ENCODE measurements at regions not wholly inside any gene's neighbourhood (a gene's known extent, or its start where the extent isn't known, plus 50 kb on each side); places are given as distances from the start of the nearest gene placed in this dataset.
"Not testable (repeated sequence)": the region's sequence is repeated elsewhere in the genome, so short reads cannot be mapped to it uniquely, and the experiment has no call there.

DNA sequence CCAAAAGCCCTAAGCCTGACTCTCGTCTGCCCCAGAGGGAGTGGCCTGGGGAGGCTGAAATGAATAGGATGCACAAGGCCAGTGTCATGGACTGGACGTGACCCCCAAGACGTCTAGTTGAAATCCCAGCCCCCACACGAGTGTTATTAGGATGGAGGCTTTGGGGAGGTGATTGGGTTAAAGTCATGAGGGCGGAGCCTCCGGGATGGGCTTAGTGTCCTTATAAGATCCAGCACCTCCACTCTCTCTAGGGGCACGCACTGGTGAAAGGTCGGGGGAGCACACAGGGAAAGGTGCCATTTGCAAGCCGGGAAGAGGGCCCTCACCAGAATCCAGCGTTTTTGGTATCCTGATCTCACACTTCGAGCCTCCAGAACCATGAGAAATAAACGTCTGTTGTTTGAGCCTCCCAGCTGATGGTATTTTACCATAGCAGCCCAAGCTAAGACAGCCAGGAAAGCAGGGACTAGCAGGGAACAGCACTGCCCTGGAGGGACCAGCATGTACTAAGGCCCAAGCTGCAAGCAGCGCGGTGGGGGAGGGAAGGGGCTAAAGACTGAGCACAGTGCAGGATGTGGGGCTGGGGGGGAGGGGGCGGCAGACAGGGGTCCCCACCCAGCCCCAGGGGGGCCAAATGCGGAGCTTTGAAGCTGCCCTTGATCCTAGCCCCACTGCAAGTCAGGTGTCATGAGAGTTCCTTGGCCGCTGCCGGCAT is 78.3 kb upstream of the NCOR2 start:
- Mint-ChIP-seq H3K4me3 (ENCODE audit: unreplicated experiment) (no peak overlapping the region), H3K9me3 (ENCODE audit: unreplicated experiment) (peaks cover 20% of the 10 kb centered on the region), H3K36me3 (ENCODE audit: low read depth, unreplicated experiment) (peaks cover 4% of the 10 kb centered on the region), H3K4me1 (ENCODE audit: low read depth, unreplicated experiment) (no peaks in the 10 kb centered on the region), H3K27ac (ENCODE audit: unreplicated experiment) (no peak overlapping the region), H3K27me3 (ENCODE audit: low read depth, unreplicated experiment) (peaks cover 5% of the 10 kb centered on the region)
- H3K9me3 ChIP-seq (ENCODE audit: insufficient read depth, low read depth, low read length): peaks cover 4% of the 10 kb centered on the region
- H2AFZ ChIP-seq (ENCODE audit: low read depth, low read length): no peak overlapping the region
- no peaks in the 10 kb centered on the region for H3K79me2 ChIP-seq (ENCODE audit: insufficient read depth, low read length)
- no peak overlapping the region for H3K27ac ChIP-seq (ENCODE audit: low read depth, low read length)
- H3K4me3 ChIP-seq (ENCODE audit: insufficient read depth, low read depth, low read length): no peak overlapping the region
- H3K9ac ChIP-seq (ENCODE audit: low read length): no peak overlapping the region
- H3K36me3 ChIP-seq (ENCODE audit: insufficient read depth, low read length): no peaks in the 10 kb centered on the region
- H4K20me1 ChIP-seq (ENCODE audit: insufficient read depth, low read length): no peaks in the 10 kb centered on the region
- no peak overlapping the region for H3K4me2 ChIP-seq (ENCODE audit: low read length)
- FAIRE-seq: no peak
- H3K4me1 ChIP-seq (ENCODE audit: insufficient read depth, low read length): peaks cover 3% of the 10 kb centered on the region
- TF ChIP-seq, protein P1, sequence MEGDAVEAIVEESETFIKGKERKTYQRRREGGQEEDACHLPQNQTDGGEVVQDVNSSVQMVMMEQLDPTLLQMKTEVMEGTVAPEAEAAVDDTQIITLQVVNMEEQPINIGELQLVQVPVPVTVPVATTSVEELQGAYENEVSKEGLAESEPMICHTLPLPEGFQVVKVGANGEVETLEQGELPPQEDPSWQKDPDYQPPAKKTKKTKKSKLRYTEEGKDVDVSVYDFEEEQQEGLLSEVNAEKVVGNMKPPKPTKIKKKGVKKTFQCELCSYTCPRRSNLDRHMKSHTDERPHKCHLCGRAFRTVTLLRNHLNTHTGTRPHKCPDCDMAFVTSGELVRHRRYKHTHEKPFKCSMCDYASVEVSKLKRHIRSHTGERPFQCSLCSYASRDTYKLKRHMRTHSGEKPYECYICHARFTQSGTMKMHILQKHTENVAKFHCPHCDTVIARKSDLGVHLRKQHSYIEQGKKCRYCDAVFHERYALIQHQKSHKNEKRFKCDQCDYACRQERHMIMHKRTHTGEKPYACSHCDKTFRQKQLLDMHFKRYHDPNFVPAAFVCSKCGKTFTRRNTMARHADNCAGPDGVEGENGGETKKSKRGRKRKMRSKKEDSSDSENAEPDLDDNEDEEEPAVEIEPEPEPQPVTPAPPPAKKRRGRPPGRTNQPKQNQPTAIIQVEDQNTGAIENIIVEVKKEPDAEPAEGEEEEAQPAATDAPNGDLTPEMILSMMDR (IDR thresholded peaks at IDR 0.05; ENCODE audit: insufficient read depth, low read depth, low read length): no peak
- no peak for TF ChIP-seq EZH2 (IDR thresholded peaks at IDR 0.05; ENCODE audit: insufficient read depth, low read length)
- no peak for DNase-seq (ENCODE audit: low read depth)
- H3K27me3 ChIP-seq (ENCODE audit: insufficient read depth, low read length): no peaks in the 10 kb centered on the region

- H3K79me2 ChIP-seq (ENCODE audit: insufficient read depth, low read length); H3K4me1 ChIP-seq (ENCODE audit: insufficient read depth, low read length); FAIRE-seq; H3K27me3 Mint-ChIP-seq (ENCODE audit: low read depth, unreplicated experiment); H3K36me3 ChIP-seq (ENCODE audit: insufficient read depth, low read length); DNase-seq (ENCODE audit: low read depth); H3K9me3 ChIP-seq (ENCODE audit: insufficient read depth, low read depth, low read length); H3K4me3 ChIP-seq (ENCODE audit: insufficient read depth, low read depth, low read length); H3K27ac ChIP-seq (ENCODE audit: low read depth, low read length); H3K4me3 Mint-ChIP-seq (ENCODE audit: unreplicated experiment); H4K20me1 ChIP-seq (ENCODE audit: insufficient read depth, low read length); H3K27ac Mint-ChIP-seq (ENCODE audit: unreplicated experiment); H2AFZ ChIP-seq (ENCODE audit: low read depth, low read length); H3K4me2 ChIP-seq (ENCODE audit: low read length); H3K9ac ChIP-seq (ENCODE audit: low read length); H3K27me3 ChIP-seq (ENCODE audit: insufficient read depth, low read length); H3K36me3 Mint-ChIP-seq (ENCODE audit: low read depth, unreplicated experiment): not testable (repeated sequence)
- Mint-ChIP-seq H3K4me1 (ENCODE audit: low read depth, unreplicated experiment) (peaks cover 12% of the 10 kb centered on the region), H3K9me3 (ENCODE audit: unreplicated experiment) (peaks cover 22% of the 10 kb centered on the region)
These were observed 76.4 kb upstream of the NCOR2 start for GRCh38 chr12:124643768-124644167.

GRCh38 chr12:124642105-124642504 is 74.7 kb upstream of the NCOR2 start:
- H3K4me2 ChIP-seq (ENCODE audit: low read length): no peak overlapping the region
- no peak for FAIRE-seq
- H3K27me3 Mint-ChIP-seq (ENCODE audit: low read depth, unreplicated experiment): peaks cover 5% of the 10 kb centered on the region
- DNase-seq (ENCODE audit: low read depth): no peak
- H3K36me3 ChIP-seq (ENCODE audit: insufficient read depth, low read length): no peaks in the 10 kb centered on the region
- peaks cover 11% of the 10 kb centered on the region for H3K9me3 Mint-ChIP-seq (ENCODE audit: unreplicated experiment)
- peaks cover 7% of the 10 kb centered on the region for H3K4me1 ChIP-seq (ENCODE audit: insufficient read depth, low read length)
- no peak overlapping the region for H2AFZ ChIP-seq (ENCODE audit: low read depth, low read length)
- no peak overlapping the region for H3K27ac Mint-ChIP-seq (ENCODE audit: unreplicated experiment)
- no peaks in the 10 kb centered on the region for H3K36me3 Mint-ChIP-seq (ENCODE audit: low read depth, unreplicated experiment)
- no peak for TF ChIP-seq EZH2 (IDR thresholded peaks at IDR 0.05; ENCODE audit: insufficient read depth, low read length)
- TF ChIP-seq, protein P1 (IDR thresholded peaks at IDR 0.05; ENCODE audit: insufficient read depth, low read depth, low read length): no peak
- H3K4me3 Mint-ChIP-seq (ENCODE audit: unreplicated experiment): no peak overlapping the region
- H3K4me3 ChIP-seq (ENCODE audit: insufficient read depth, low read depth, low read length): no peak overlapping the region
- peaks cover 5% of the 10 kb centered on the region for H3K9me3 ChIP-seq (ENCODE audit: insufficient read depth, low read depth, low read length)
- H3K27ac ChIP-seq (ENCODE audit: low read depth, low read length): no peak overlapping the region
- no peaks in the 10 kb centered on the region for H3K79me2 ChIP-seq (ENCODE audit: insufficient read depth, low read length)
- no peaks in the 10 kb centered on the region for H4K20me1 ChIP-seq (ENCODE audit: insufficient read depth, low read length)
- H3K9ac ChIP-seq (ENCODE audit: low read length): no peak overlapping the region
- peaks cover 12% of the 10 kb centered on the region for H3K4me1 Mint-ChIP-seq (ENCODE audit: low read depth, unreplicated experiment)
- no peaks in the 10 kb centered on the region for H3K27me3 ChIP-seq (ENCODE audit: insufficient read depth, low read length)
